Muscle of leg (tissue), 3 donors: ENCODE measurements at regions not wholly inside any gene's neighbourhood (a gene's known extent, or its start where the extent isn't known, plus 50 kb on each side); places are given as distances from the start of the nearest gene placed in this dataset.
"Not testable (repeated sequence)": the region's sequence is repeated elsewhere in the genome, so short reads cannot be mapped to it uniquely, and the experiment has no call there.

Experiments used
- DNase-seq: peaks from one replicate; pipeline ENCODE4 v3.0.0; 2013
- H3K27ac ChIP-seq: one replicate; pipeline ENCODE4 v1.5.1; 2013; ENCODE audit warnings: mild to moderate bottlenecking, low read length, control low read depth
- H3K27me3 ChIP-seq: one replicate; pipeline ENCODE4 v1.6.1; 2013; ENCODE audit warnings: low read length; ENCODE audit not compliant: control insufficient read depth, insufficient read depth
- H3K36me3 ChIP-seq: one replicate; pipeline ENCODE4 v1.6.1; 2013; ENCODE audit warnings: low read length; ENCODE audit not compliant: control insufficient read depth, insufficient read depth
- H3K4me1 ChIP-seq: one replicate; pipeline ENCODE4 v1.6.1; 2013; ENCODE audit warnings: low read length; ENCODE audit not compliant: control insufficient read depth, insufficient read depth
- H3K4me3 ChIP-seq: one replicate; pipeline ENCODE4 v1.5.1; 2013; ENCODE audit warnings: low read length, control low read depth
- H3K9me3 ChIP-seq: replicated peaks from 2 replicates; pipeline ENCODE4 v1.6.1; 2013; ENCODE audit warnings: low read depth, low read length; ENCODE audit not compliant: control insufficient read depth
- WGBS: methylation state at CpG from one replicate; pipeline ENCODE4 v1.1.5; 2013; ENCODE audit warnings: missing lambda C conversion rate; ENCODE audit not compliant: insufficient coverage; 5-methylcytosine and 5-hydroxymethylcytosine counted together

GRCh38 chr2:91497129-91498064 is 2805.9 kb downstream of the RPIA start:
- DNase-seq, H3K36me3 ChIP-seq, H3K27me3 ChIP-seq, H3K9me3 ChIP-seq, H3K27ac ChIP-seq, H3K4me3 ChIP-seq, H3K4me1 ChIP-seq: not testable (repeated sequence)
- WGBS = no CpG with 5 or more reads among the region's 18 CpGs

- not testable (repeated sequence) for DNase-seq, H3K27ac ChIP-seq, H3K9me3 ChIP-seq, H3K27me3 ChIP-seq, H3K4me3 ChIP-seq, H3K4me1 ChIP-seq, H3K36me3 ChIP-seq
Measured at GRCh38 chr2:91498065-91498449, 2806.6 kb downstream of the RPIA start.

DNA sequence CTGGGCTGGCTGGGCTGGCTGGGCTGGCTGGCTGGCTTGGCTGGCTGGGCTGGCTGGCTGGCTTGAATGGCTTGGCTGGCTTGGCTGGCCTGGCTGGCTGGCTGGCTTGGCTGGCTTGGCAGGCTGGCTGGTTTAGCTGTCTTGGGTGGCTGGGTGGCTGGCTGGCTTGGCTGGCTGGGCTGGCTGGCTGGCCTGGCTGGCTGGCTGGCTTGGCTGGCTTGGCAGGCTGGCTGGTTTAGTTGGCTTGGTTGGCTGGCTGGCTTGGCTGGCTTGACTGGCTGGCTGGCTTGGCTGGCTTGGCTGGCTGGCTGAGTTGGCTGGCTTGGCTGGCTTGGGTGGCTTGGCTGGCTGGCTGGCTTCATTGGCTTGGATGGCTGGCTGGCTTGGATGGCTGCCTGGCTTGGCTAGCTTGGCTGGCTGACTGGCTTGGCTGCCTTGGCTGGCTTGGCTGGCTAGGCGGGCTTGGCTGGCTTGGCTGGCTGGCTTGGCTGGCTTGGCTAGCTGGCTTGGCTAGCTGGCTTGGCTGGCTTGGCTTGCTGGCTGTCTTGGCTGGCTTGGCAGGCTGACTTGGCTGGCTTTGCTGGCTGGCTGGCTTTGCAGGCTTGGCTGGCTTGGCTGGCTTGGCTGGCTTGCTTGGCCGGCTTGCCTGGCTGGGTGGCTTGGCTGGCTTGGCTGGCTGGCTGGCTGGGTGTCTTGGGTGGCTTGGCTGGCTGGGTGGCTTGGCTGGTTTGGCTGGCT is 2807.2 kb downstream of the RPIA start:
- not testable (repeated sequence) for H3K27me3 ChIP-seq, H3K9me3 ChIP-seq, H3K4me3 ChIP-seq, H3K27ac ChIP-seq, DNase-seq, H3K4me1 ChIP-seq, H3K36me3 ChIP-seq
- 81% methylated on average over 2 of the region's 2 CpGs for WGBS

GRCh38 chr2:91499431-91500050 is 2808.1 kb downstream of the RPIA start:
- WGBS = 80% methylated on average over 3 of the region's 5 CpGs
- DNase-seq, H3K36me3 ChIP-seq, H3K4me3 ChIP-seq, H3K27ac ChIP-seq, H3K27me3 ChIP-seq, H3K4me1 ChIP-seq, H3K9me3 ChIP-seq: not testable (repeated sequence)

DNA sequence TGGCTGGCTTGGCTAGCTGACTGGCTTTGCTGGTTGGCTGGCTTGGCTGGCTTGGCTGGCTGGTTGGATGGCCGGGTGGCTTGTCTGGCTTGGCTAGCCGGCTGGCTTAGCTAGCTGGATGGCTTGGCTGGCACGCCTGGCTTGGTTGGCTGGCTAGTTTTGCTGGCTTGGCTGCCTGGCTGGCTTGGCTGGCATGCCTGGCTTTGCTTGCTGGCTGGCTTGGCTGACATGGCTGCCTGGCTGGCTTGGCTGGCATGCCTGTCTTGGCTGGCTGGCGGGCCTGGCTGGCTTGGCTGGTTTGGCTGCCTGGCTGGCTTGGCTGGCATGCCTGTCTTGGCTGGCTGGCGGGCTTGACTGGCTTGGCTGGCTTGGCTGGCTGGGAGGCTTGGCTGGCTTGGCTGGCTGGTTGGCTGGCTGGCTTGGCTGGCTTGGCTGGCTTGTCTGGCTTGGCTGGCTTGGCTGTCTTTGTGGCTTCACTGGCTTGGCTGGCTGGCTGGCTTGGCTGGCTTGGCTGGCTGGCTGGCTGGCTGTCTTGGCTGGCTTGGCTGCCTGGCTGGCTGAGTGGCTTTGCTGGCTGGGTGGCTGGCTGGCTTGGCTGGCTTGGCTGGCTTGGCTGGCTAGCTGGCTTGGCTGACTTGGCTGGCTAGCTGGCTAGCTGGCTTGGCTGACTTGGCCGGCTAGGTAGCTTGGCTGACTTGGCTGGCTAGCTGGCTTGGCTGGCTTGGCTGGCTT is 2808.9 kb downstream of the RPIA start:
- not testable (repeated sequence) for H3K36me3 ChIP-seq, H3K9me3 ChIP-seq, H3K4me1 ChIP-seq, H3K27ac ChIP-seq, DNase-seq, H3K27me3 ChIP-seq, H3K4me3 ChIP-seq
- 94% methylated on average over 5 of the region's 6 CpGs for WGBS

DNA sequence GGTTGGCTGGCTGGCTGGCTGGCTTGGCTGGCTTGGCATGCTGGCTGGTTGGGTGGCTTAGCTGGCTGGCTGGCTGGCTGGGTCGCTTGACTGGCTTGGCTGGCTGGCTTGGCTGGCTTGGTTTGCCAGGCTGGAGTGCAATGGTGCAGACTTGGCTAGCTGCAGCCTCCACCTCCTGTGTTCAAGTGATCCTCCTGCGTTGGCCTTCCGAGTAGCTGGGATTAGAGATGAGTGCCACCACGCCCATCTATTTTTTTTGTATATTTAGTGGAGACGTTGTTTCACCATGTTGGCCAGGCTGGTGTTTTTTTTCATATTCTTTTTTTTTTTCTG is 2809.5 kb downstream of the RPIA start:
- H3K27ac ChIP-seq, H3K4me3 ChIP-seq, H3K9me3 ChIP-seq, H3K36me3 ChIP-seq, H3K27me3 ChIP-seq, DNase-seq, H3K4me1 ChIP-seq: not testable (repeated sequence)
- WGBS = 50% methylated on average over 1 of the region's 5 CpGs

DNA sequence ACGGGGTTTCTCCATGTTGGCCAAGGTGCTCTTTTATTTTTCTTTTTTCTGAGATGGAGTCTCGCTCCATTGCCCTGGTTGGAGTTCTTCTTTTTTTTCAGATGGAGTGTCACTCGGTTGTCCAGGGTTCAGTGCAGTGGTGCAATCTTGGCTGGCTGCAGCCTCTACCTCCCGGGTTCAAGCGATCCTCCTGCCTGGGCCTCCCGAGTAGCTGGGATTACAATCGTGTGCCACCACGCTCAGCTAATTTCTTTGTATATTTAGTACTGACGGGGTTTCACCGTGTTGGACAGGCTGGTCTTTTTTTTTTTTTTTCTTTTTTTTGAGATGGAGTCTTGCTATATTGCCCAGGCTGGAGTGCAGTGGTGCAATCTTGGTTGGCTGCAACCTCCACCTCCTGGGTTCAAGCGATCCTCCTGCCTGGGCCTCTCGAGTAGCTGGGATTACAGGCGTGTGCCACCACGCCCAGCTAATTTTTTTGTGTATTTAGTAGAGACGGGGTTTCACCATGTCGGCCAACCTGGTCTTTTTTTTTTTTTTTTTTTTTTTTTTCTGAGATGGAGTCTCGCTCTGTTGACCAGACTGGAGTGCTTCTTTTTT is 2810.1 kb downstream of the RPIA start:
- H3K36me3 ChIP-seq, H3K4me1 ChIP-seq, H3K27ac ChIP-seq, H3K4me3 ChIP-seq, H3K9me3 ChIP-seq, DNase-seq, H3K27me3 ChIP-seq: not testable (repeated sequence)
- no CpG with 5 or more reads among the region's 17 CpGs for WGBS

GRCh38 chr2:91503572-91503958 is 2812.1 kb downstream of the RPIA start:
- not testable (repeated sequence) for DNase-seq
- no CpG with 5 or more reads among the region's 8 CpGs for WGBS

DNA sequence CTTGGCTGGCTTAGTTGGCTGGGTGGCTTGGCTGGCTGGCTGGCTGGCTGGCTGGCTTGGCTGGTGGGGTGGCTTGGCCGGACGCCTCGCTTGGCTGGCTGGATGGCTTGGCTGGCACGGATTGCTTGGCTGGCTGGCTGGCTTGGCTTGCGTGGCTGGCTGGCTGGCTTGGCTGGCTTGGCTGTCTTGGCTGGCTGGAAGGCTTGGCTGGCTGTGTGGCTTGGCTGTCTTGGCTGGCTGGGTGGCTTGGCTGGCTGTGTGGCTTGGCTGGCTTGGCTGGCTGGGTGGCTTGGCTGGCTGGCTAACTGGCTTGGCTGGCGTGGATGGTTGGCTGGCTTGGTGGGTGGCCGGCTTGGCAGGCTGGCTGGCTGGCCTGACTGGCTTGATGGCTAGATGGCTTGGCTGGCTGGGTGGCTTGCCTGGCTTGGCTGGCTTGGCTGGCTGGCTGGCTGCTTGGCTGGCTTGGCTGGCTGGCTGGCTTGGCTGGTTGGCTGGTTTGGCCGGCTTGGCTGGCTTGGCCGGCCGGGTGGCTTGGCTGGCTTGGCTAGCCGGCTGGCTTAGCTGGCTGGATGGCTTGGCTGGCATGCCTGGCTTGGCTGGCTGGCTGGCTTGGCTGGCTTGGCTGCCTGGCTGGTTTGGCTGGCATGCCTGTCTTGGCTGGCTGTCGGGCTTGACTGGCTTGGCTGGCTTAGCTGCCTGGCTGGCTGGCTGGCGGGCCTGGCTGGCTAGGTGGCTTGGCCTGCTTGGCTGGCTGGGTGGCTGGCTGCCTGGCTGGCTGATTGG is 2812.7 kb downstream of the RPIA start:
- not testable (repeated sequence) for H3K27ac ChIP-seq, H3K4me3 ChIP-seq, DNase-seq, H3K36me3 ChIP-seq, H3K4me1 ChIP-seq, H3K27me3 ChIP-seq, H3K9me3 ChIP-seq
- 92% methylated on average over 2 of the region's 13 CpGs for WGBS

More at GRCh38 chr2:91503572-91503958, 2812.1 kb downstream of the RPIA start:
- H3K36me3 ChIP-seq, H3K4me1 ChIP-seq, H3K27ac ChIP-seq, H3K9me3 ChIP-seq, H3K4me3 ChIP-seq, H3K27me3 ChIP-seq: not testable (repeated sequence)
